Gastroesophageal sphincter (tissue), 3 donors: ENCODE measurements at regions not wholly inside any gene's neighbourhood (a gene's known extent, or its start where the extent isn't known, plus 50 kb on each side); places are given as distances from the start of the nearest gene placed in this dataset.

Experiments used
- EP300 ChIP-seq: sonication (generic); formaldehyde crosslinking; IDR thresholded peaks from one replicate; pipeline ENCODE4 v1.6.1; 2017; ENCODE audit warnings: antibody characterized with exemption, mild to moderate bottlenecking
- POLR2A ChIP-seq, 2 donors: fragments of 450-650 bp; IDR thresholded peaks; one replicate each; pipeline ENCODE4 v1.6.1; 2017; ENCODE audit warnings: antibody characterized with exemption in 2 of 2, mild to moderate bottlenecking in 2 of 2, moderate library complexity in 1 of 2
- POLR2AphosphoS5 ChIP-seq: sonication (generic); formaldehyde crosslinking; IDR thresholded peaks from one replicate; pipeline ENCODE4 v1.6.1; 2017; ENCODE audit warnings: antibody characterized with exemption
- TF ChIP-seq, protein P1 (sequence below), 4 experiments: fragments of 200-600 bp in 2 of 4; fragments of 450-650 bp in 2 of 4; sonication (generic) in 1 of 4; IDR thresholded peaks; one replicate each; pipeline ENCODE4 v1.5.1; 2017 to 2019; ENCODE audit warnings: antibody characterized with exemption in 4 of 4, mild to moderate bottlenecking in 2 of 4, moderate library complexity in 2 of 4

DNA sequence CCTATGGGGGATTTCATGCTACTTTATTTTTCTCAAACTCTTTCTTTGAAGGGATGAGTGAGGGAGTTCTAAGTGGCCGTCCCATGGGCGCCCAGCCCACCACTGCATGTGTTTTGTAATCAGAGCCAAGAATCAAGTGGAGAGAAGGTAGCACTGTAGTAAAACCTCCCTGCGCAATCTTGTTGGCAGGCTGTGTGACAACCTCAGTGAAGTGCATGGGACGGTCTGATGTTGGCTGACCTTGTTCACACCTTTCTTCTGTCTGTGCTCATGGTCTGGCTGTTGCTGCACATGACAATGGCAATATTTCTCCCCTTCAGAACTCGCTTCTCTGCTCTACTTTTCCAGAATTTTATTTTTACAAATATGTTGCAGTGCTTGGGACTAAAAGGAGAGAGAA is 71.2 kb upstream of the SHISA3 start:
- no peak for TF ChIP-seq POLR2AphosphoS5
- no peak for TF ChIP-seq POLR2A (IDR thresholded peaks at IDR 0.05)
- TF ChIP-seq, protein P1, sequence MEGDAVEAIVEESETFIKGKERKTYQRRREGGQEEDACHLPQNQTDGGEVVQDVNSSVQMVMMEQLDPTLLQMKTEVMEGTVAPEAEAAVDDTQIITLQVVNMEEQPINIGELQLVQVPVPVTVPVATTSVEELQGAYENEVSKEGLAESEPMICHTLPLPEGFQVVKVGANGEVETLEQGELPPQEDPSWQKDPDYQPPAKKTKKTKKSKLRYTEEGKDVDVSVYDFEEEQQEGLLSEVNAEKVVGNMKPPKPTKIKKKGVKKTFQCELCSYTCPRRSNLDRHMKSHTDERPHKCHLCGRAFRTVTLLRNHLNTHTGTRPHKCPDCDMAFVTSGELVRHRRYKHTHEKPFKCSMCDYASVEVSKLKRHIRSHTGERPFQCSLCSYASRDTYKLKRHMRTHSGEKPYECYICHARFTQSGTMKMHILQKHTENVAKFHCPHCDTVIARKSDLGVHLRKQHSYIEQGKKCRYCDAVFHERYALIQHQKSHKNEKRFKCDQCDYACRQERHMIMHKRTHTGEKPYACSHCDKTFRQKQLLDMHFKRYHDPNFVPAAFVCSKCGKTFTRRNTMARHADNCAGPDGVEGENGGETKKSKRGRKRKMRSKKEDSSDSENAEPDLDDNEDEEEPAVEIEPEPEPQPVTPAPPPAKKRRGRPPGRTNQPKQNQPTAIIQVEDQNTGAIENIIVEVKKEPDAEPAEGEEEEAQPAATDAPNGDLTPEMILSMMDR (IDR thresholded peaks at IDR 0.05) = no peak
- no peak for TF ChIP-seq EP300
